ENCODE measurements at regions not wholly inside any gene's neighbourhood (a gene's known extent, or its start where the extent isn't known, plus 50 kb on each side); places are given as distances from the start of the nearest gene placed in this dataset.

DNA sequence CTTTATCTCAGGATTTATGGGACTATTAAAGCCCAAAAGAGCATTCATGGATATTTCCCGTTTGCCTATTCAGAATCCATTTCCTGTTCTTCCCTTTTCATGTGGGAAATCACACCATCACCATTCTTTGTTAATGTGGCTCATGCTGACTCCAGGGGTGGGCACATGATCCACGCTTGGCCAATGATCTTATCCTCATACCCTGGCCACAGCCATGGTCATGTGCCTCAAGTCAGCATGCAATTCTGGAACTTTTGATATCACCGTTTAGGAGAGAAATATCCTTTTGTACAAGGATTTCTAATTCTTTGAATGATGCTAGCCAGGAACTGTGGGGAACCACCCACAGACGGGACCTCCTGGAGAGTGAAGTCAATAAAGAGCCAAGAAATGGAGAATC, 272.2 kb downstream of the PRELID2 start:
- TF ChIP-seq, protein P1, sequence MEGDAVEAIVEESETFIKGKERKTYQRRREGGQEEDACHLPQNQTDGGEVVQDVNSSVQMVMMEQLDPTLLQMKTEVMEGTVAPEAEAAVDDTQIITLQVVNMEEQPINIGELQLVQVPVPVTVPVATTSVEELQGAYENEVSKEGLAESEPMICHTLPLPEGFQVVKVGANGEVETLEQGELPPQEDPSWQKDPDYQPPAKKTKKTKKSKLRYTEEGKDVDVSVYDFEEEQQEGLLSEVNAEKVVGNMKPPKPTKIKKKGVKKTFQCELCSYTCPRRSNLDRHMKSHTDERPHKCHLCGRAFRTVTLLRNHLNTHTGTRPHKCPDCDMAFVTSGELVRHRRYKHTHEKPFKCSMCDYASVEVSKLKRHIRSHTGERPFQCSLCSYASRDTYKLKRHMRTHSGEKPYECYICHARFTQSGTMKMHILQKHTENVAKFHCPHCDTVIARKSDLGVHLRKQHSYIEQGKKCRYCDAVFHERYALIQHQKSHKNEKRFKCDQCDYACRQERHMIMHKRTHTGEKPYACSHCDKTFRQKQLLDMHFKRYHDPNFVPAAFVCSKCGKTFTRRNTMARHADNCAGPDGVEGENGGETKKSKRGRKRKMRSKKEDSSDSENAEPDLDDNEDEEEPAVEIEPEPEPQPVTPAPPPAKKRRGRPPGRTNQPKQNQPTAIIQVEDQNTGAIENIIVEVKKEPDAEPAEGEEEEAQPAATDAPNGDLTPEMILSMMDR (IDR thresholded peaks at IDR 0.05; ENCODE audit: borderline replicate concordance, control extremely low read depth, extremely low read depth, insufficient read depth, missing control alignments) = no peak
- no peak for DNase-seq (ENCODE audit: low spot score)
- in situ Hi-C loops (cut with MboI; ENCODE audit: low sequenced_read_pairs, unreplicated experiment) = no loop called here

DNA sequence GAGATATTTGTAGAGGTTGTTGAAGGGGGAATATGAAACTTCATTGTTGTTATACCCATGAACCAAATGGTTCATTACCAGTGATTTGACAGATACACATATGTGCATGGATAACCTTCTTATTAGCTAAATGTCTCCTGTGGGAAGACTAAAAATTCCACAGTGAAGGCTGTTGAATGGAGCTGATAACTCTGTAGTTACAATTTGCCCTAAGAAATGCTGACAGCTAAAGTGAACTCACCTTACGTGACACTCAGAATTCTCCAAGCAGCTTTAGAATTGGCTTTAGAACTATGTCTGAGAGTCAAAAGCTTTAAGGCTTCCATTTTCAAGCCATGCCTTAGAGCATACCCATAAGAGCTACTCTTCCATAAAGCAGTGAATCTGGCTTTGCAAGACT, 276.9 kb downstream of the PRELID2 start:
- in situ Hi-C loops (cut with MboI; ENCODE audit: low sequenced_read_pairs, unreplicated experiment) = no loop called here
- TF ChIP-seq, protein P1 (IDR thresholded peaks at IDR 0.05; ENCODE audit: borderline replicate concordance, control extremely low read depth, extremely low read depth, insufficient read depth, missing control alignments) = no peak
- DNase-seq (ENCODE audit: low spot score) = no peak

DNA sequence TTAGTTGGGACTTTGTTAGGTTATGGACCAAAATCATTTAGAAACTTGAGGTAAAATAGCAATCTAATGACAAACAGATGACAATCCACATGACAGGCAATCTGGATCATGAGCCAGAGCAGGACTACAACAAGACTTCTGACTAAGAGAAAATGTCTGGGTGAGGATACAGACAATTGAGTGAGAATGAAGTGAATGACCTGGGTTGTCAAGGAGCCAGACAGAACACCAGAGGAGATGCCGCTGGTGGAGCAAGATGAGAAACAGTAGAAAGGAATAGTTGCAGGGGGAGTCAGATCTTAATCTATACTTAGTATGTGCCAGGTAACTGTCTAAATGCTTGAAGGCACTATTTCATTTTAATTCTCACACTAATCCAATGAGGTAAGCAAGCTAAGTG, 277.8 kb downstream of the PRELID2 start:
- TF ChIP-seq, protein P1 (IDR thresholded peaks at IDR 0.05; ENCODE audit: borderline replicate concordance, control extremely low read depth, extremely low read depth, insufficient read depth, missing control alignments) = no peak
- no peak for DNase-seq (ENCODE audit: low spot score)
- in situ Hi-C loops (cut with MboI; ENCODE audit: low sequenced_read_pairs, unreplicated experiment) = no loop called here

DNA sequence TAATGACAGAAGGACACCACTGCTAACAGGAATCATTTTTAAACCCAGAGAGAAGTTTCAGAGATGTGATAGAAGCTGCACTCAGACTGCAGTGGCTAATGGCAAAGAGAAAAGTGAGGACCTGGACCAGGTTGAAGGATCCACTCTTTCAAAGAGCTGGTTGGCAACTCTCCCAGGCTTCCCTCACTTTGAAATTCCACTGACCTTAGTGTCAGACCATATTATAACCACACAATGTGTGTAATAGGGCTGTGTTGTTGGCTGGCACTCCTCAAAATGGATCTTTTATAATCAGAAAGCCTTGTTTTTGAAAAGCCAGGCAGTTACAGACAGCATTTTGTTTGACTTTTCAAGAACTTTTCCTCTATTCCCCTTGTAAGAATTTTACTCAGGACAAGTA, 280.7 kb downstream of the PRELID2 start:
- TF ChIP-seq, protein P1 (IDR thresholded peaks at IDR 0.05; ENCODE audit: borderline replicate concordance, control extremely low read depth, extremely low read depth, insufficient read depth, missing control alignments) = no peak
- in situ Hi-C loops (cut with MboI; ENCODE audit: low sequenced_read_pairs, unreplicated experiment) = no loop called here
- DNase-seq (ENCODE audit: low spot score) = no peak

DNA sequence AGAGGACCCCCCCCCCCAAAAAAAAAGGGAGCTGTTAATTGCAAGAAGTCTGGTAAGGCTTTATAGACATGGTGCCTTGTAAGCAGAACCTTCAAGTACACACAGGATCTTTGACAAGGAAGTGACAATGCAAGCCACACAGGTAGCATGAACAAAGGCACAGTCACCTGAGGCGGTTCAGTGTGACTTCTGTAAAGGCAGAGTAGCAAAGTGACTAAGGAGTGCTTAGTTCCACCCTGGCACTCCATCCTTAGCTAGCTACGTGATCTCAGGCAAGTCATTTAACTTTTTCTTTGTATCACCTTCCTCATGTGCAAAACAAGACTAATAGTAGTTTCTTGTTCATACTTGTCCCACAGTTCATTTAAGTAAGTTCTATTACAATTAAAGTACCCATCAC, 282.0 kb downstream of the PRELID2 start:
- TF ChIP-seq, protein P1 (IDR thresholded peaks at IDR 0.05; ENCODE audit: borderline replicate concordance, control extremely low read depth, extremely low read depth, insufficient read depth, missing control alignments) = no peak
- no peak for DNase-seq (ENCODE audit: low spot score)
- in situ Hi-C loops (cut with MboI; ENCODE audit: low sequenced_read_pairs, unreplicated experiment) = no loop called here

DNA sequence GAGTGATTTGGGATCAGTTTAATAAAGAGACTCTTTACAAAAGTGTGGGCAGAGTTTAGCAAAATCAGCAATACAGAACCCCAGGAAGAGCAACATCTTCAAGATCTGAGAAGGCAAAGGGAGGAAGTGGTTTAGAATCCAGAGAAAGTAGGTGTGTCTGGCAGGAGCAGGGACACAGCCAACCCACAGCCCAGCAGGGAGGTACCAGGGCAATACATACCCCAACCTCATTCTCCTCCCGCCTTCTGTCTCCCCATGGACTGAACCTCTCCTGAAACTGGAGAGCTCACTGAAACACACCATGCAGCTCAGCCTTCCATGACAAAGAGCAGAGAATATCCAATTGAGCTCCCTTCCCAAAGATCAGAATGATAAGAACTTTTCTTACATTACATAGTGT, 283.4 kb downstream of the PRELID2 start:
- in situ Hi-C loops (cut with MboI; ENCODE audit: low sequenced_read_pairs, unreplicated experiment) = no loop called here
- DNase-seq (ENCODE audit: low spot score) = no peak
- TF ChIP-seq, protein P1 (IDR thresholded peaks at IDR 0.05; ENCODE audit: borderline replicate concordance, control extremely low read depth, extremely low read depth, insufficient read depth, missing control alignments) = no peak

DNA sequence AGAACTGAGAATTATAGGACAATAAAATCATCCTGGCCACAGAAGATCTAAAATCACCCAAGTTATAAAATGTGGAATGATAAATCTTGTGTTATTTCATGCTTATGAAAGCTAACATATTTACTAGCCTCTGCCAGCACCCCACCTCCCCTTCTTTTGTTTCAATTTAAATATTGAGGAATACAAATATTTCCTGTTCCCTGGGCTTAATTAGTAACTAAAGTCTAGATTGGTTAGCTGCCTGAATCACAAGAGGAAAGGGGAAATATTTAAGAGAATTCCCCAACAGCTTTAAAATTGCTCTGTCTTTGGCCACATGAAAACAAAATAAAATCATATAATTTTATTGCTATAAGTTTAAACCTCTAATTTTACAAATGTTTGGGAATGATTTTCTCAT, 287.0 kb downstream of the PRELID2 start:
- no peak for DNase-seq (ENCODE audit: low spot score)
- in situ Hi-C loops (cut with MboI; ENCODE audit: low sequenced_read_pairs, unreplicated experiment) = no loop called here
- TF ChIP-seq, protein P1 (IDR thresholded peaks at IDR 0.05; ENCODE audit: borderline replicate concordance, control extremely low read depth, extremely low read depth, insufficient read depth, missing control alignments) = no peak

Data from GM13976 (cell line).